C4-2B (cell line): ENCODE measurements at regions not wholly inside any gene's neighbourhood (a gene's known extent, or its start where the extent isn't known, plus 50 kb on each side); places are given as distances from the start of the nearest gene placed in this dataset.
A peak's percentile ranks its signal among the peaks of the same experiment; 100 is the strongest.

ENCODE experiments used
- ZFX ChIP-seq: fragments of 450-650 bp; IDR thresholded peaks from 2 replicates; pipeline ENCODE4 v1.6.1; 2017
- TF ChIP-seq, protein P1 (sequence below): fragments of 450-650 bp; conservative IDR thresholded peaks from 2 replicates; pipeline ENCODE4 v1.5.1; 2017; ENCODE audit warnings: mild to moderate bottlenecking

DNA sequence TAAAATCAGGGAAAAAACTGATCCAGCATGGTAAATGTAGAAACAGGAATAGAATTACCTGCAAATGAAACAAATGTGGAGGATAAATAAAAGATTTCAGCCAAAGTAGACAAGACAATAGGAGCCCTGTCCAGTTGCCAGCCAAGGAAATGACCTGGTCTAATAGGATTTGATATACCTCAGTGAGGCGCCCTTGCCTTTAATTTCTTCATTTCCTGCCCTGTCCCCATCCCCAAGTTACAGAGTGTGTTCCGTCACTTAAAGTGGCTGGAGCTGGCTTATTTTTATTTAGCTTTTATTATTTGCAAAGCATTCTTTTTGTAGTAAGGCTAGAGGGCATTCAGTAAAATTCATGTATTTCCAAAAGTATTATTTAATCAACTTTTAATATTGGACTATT lies 1022.0 kb downstream of the EFNB2 start:
- TF ChIP-seq, protein P1, sequence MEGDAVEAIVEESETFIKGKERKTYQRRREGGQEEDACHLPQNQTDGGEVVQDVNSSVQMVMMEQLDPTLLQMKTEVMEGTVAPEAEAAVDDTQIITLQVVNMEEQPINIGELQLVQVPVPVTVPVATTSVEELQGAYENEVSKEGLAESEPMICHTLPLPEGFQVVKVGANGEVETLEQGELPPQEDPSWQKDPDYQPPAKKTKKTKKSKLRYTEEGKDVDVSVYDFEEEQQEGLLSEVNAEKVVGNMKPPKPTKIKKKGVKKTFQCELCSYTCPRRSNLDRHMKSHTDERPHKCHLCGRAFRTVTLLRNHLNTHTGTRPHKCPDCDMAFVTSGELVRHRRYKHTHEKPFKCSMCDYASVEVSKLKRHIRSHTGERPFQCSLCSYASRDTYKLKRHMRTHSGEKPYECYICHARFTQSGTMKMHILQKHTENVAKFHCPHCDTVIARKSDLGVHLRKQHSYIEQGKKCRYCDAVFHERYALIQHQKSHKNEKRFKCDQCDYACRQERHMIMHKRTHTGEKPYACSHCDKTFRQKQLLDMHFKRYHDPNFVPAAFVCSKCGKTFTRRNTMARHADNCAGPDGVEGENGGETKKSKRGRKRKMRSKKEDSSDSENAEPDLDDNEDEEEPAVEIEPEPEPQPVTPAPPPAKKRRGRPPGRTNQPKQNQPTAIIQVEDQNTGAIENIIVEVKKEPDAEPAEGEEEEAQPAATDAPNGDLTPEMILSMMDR, result peak; percentile 28
- no peak for TF ChIP-seq ZFX
